Hepatocyte (in vitro differentiated cells): ENCODE measurements at regions not wholly inside any gene's neighbourhood (a gene's known extent, or its start where the extent isn't known, plus 50 kb on each side); places are given as distances from the start of the nearest gene placed in this dataset.

Experiments
- CTCF ChIP-seq: fragments of 200-600 bp; sonication (generic); IDR thresholded peaks from 2 replicates; pipeline ENCODE4 v1.5.1; 2016; ENCODE audit warnings: antibody characterized with exemption, mild to moderate bottlenecking; ENCODE audit not compliant: poor library complexity
- EZH2 ChIP-seq: fragments of 200-600 bp; sonication (generic); IDR thresholded peaks from 2 replicates; pipeline ENCODE4 v1.6.1; 2016; ENCODE audit warnings: antibody characterized with exemption, mild to moderate bottlenecking, borderline replicate concordance

GRCh38 chr2:34340307-34340706, 741.2 kb upstream of the FAM98A start:
- TF ChIP-seq CTCF (no peak), EZH2 (no peak)
